ENCODE measurements at regions not wholly inside any gene's neighbourhood (a gene's known extent, or its start where the extent isn't known, plus 50 kb on each side); places are given as distances from the start of the nearest gene placed in this dataset.
"Not testable (repeated sequence)": the region's sequence is repeated elsewhere in the genome, so short reads cannot be mapped to it uniquely, and the experiment has no call there.

DNA sequence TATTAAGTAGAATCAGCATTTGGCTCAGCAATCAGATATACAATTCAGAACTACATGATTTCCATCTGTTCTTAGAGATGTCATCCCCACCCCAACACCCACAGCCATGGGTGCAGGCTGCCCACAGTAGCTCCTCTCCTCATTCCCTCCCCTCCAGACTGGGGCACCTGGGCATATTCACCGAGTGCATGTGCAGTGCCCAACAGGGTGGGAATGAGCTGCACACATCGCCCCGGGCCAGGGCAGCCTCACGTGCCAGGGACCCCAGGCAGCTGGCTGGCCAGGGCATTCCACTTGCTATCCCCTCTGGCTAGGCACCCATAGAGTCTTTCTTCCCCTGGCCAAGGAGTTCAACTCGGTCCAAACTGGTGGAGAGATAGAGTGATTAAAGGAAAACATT, 461.9 kb upstream of the NUDT12 start:
- H3K4me1 ChIP-seq (ENCODE audit: control insufficient read depth in 3 of 3, insufficient read depth in 3 of 3, low read length in 3 of 3): no peaks in the 10 kb centered on the region
- no peaks in the 10 kb centered on the region for H3K36me3 ChIP-seq (ENCODE audit: control insufficient read depth in 3 of 3, insufficient read depth in 3 of 3, low read length in 3 of 3)
- no peak overlapping the region for H3K9ac ChIP-seq (ENCODE audit: low read depth in 1 of 3, low read length in 3 of 3)
- no peak overlapping the region for H3K27ac ChIP-seq (ENCODE audit: low read depth, low read length)
- no peaks in the 10 kb centered on the region for H3K9me3 ChIP-seq (ENCODE audit: control insufficient read depth in 3 of 3, low read length in 3 of 3)
- no peaks in the 10 kb centered on the region for H3K27me3 ChIP-seq (ENCODE audit: control insufficient read depth in 3 of 3, insufficient read depth in 3 of 3, low read length in 3 of 3)
- H3K4me3 ChIP-seq (ENCODE audit: low read length in 3 of 3): no peak overlapping the region

DNA sequence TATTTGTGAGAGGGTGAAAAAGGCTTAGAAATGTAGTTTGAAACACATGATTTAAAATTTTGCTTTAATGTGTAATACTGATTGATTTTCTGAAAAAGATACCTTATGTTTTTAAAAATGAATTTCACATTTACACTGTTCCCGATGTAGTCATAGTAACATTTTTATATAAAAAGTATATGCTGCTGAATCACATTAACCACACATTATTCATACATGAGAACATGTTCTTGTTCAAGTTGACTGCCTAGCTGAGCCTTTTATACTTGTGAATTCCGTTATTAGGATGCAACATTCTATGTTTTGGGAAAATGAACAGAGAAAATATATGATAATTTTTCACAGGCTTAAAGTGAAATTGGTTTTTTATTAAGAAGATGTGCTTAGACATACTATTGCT, 461.1 kb upstream of the NUDT12 start:
- Histone ChIP-seq H3K9ac (ENCODE audit: low read depth in 1 of 3, low read length in 3 of 3) (no peak overlapping the region), H3K4me3 (ENCODE audit: low read length in 3 of 3) (no peak overlapping the region), H3K27ac (ENCODE audit: low read depth, low read length) (no peak overlapping the region), H3K36me3 (ENCODE audit: control insufficient read depth in 3 of 3, insufficient read depth in 3 of 3, low read length in 3 of 3) (no peaks in the 10 kb centered on the region), H3K27me3 (ENCODE audit: control insufficient read depth in 3 of 3, insufficient read depth in 3 of 3, low read length in 3 of 3) (no peaks in the 10 kb centered on the region), H3K9me3 (ENCODE audit: control insufficient read depth in 3 of 3, low read length in 3 of 3) (peaks cover 0 to 1% (median 0%) of the 10 kb centered on the region in 3 donors), H3K4me1 (ENCODE audit: control insufficient read depth in 3 of 3, insufficient read depth in 3 of 3, low read length in 3 of 3) (no peaks in the 10 kb centered on the region)

DNA sequence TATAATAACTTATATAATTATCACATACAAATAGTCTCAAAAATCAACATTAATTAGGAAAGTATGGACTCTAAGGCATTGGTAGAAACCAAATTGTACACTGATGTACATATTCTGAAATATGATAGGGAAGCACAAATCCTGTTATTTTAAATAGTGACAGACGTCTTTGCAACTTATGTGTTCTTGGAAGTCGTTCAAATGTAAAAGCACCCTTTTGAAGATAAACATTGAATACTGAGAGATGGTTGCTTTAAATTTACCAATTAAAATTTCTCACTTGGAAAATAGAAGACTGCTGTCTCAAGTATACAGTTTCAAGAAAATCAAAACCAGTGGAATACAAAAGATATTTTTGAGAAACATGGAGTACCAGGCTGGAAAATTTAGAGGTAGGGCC, 457.4 kb upstream of the NUDT12 start:
- Histone ChIP-seq H3K27me3 (ENCODE audit: control insufficient read depth in 3 of 3, insufficient read depth in 3 of 3, low read length in 3 of 3) (no peaks in the 10 kb centered on the region), H3K9me3 (ENCODE audit: control insufficient read depth in 3 of 3, low read length in 3 of 3) (peaks cover 0 to 1% (median 0%) of the 10 kb centered on the region in 3 donors), H3K4me3 (ENCODE audit: low read length in 3 of 3) (no peak overlapping the region), H3K27ac (ENCODE audit: low read depth, low read length) (no peak overlapping the region), H3K4me1 (ENCODE audit: control insufficient read depth in 3 of 3, insufficient read depth in 3 of 3, low read length in 3 of 3) (no peaks in the 10 kb centered on the region), H3K9ac (ENCODE audit: low read depth in 1 of 3, low read length in 3 of 3) (no peak overlapping the region), H3K36me3 (ENCODE audit: control insufficient read depth in 3 of 3, insufficient read depth in 3 of 3, low read length in 3 of 3) (no peaks in the 10 kb centered on the region)

DNA sequence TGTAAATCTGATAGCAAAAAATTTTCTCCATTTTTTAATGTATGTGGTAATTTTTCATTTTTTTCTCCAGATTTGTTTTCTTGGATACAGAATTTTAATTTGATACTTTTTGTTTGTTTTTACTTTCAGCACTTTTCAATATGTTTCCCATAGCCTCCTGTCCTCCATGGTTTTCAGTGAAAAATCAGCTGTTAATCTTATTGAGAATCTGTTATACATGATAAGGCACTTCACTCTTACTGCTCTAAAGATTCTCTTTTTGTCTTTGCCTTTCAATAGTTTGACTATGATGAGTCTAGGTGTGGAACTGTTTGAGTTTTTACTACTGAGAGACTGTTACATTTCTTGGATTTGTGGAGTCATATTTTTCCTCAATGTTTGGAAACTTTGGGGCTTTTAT, 455.7 kb upstream of the NUDT12 start:
- Histone ChIP-seq H3K9me3 (ENCODE audit: control insufficient read depth in 3 of 3, low read length in 3 of 3) (peaks cover 0 to 1% (median 0%) of the 10 kb centered on the region in 3 donors), H3K36me3 (ENCODE audit: control insufficient read depth in 3 of 3, insufficient read depth in 3 of 3, low read length in 3 of 3) (no peaks in the 10 kb centered on the region), H3K4me1 (ENCODE audit: control insufficient read depth in 3 of 3, insufficient read depth in 3 of 3, low read length in 3 of 3) (no peaks in the 10 kb centered on the region), H3K27me3 (ENCODE audit: control insufficient read depth in 3 of 3, insufficient read depth in 3 of 3, low read length in 3 of 3) (no peaks in the 10 kb centered on the region), H3K4me3 (ENCODE audit: low read length in 3 of 3) (no peak overlapping the region), H3K9ac (ENCODE audit: low read depth in 1 of 3, low read length in 3 of 3) (no peak overlapping the region), H3K27ac (ENCODE audit: low read depth, low read length) (no peak overlapping the region)

DNA sequence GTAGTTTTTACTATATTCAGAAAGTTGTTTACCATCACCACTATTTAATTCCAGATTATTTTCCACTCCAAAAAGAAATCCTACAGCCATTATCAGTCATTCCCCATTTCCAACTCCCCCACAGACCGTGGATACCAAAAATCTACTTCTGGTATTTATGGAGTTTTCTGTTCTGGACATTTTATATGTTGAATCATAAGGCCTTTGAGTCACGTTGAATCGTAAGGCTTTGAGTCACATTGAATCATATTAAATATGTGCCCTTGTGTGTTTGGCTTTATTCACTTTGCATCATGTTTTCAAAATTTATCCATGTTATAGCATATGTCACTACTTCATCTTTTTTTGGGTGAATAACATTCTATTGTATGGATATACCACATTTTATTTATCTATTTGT, 454.1 kb upstream of the NUDT12 start:
- Histone ChIP-seq H3K27me3 (ENCODE audit: control insufficient read depth in 3 of 3, insufficient read depth in 3 of 3, low read length in 3 of 3) (no peaks in the 10 kb centered on the region), H3K4me3 (ENCODE audit: low read length in 3 of 3) (no peak overlapping the region), H3K27ac (ENCODE audit: low read depth, low read length) (no peak overlapping the region)

DNA sequence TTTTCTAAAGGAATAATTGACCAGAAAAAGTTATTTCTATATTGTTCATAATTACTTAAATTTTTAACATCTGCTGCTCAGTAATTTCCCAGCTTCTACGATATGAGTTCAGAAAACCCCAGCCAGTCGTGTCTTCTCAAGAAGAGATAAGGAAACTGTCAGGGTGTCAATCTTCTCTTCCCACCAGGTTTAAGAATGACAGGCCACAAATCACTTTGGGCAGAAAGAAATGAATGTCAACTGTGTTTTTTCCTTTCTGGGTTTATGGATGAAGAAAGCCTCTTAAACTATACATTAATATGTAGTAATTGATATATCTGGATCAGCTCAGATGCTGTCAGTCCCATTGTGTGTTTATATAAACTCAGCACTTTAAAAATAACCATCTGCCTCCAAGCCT, 453.2 kb upstream of the NUDT12 start:
- Histone ChIP-seq H3K36me3 (ENCODE audit: control insufficient read depth in 3 of 3, insufficient read depth in 3 of 3, low read length in 3 of 3) (no peaks in the 10 kb centered on the region), H3K9me3 (ENCODE audit: control insufficient read depth in 3 of 3, low read length in 3 of 3) (peaks cover 0 to 1% (median 0%) of the 10 kb centered on the region in 3 donors), H3K4me1 (ENCODE audit: control insufficient read depth in 3 of 3, insufficient read depth in 3 of 3, low read length in 3 of 3) (no peaks in the 10 kb centered on the region), H3K4me3 (ENCODE audit: low read length in 3 of 3) (no peak overlapping the region), H3K9ac (ENCODE audit: low read depth in 1 of 3, low read length in 3 of 3) (no peak overlapping the region), H3K27ac (ENCODE audit: low read depth, low read length) (no peak overlapping the region), H3K27me3 (ENCODE audit: control insufficient read depth in 3 of 3, insufficient read depth in 3 of 3, low read length in 3 of 3) (no peaks in the 10 kb centered on the region)

More for the DNA sequence above, 454.1 kb upstream of the NUDT12 start:
- no peak overlapping the region for H3K9ac ChIP-seq (ENCODE audit: low read depth in 1 of 3, low read length in 3 of 3)
- peaks cover 0 to 1% (median 0%) of the 10 kb centered on the region in 3 donors for H3K9me3 ChIP-seq (ENCODE audit: control insufficient read depth in 3 of 3, low read length in 3 of 3)
- no peaks in the 10 kb centered on the region for H3K4me1 ChIP-seq (ENCODE audit: control insufficient read depth in 3 of 3, insufficient read depth in 3 of 3, low read length in 3 of 3)
- no peaks in the 10 kb centered on the region for H3K36me3 ChIP-seq (ENCODE audit: control insufficient read depth in 3 of 3, insufficient read depth in 3 of 3, low read length in 3 of 3)

DNA sequence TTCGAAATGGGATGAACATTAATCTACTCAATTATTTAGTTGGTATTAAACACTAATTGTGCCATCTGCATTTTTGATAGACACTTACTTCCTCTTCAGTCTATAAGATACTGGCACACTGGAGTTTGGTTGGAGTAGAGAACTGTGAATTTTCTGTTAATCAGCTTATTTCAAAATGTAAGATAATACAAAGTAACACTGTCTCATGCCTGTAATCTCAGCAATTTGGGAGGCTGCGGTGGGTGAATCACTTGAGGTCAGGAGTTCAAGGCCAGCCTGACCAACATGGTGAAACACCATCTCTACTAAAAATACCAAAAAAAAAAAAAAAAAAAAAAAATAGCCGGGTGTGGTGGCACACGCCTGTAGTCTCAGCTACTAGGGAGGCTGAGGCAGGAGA, 440.2 kb upstream of the NUDT12 start:
- H3K27me3 ChIP-seq (ENCODE audit: control insufficient read depth in 3 of 3, insufficient read depth in 3 of 3, low read length in 3 of 3); H3K4me1 ChIP-seq (ENCODE audit: control insufficient read depth in 3 of 3, insufficient read depth in 3 of 3, low read length in 3 of 3); H3K4me3 ChIP-seq (ENCODE audit: low read length in 3 of 3); H3K9ac ChIP-seq (ENCODE audit: low read depth in 1 of 3, low read length in 3 of 3); H3K36me3 ChIP-seq (ENCODE audit: control insufficient read depth in 3 of 3, insufficient read depth in 3 of 3, low read length in 3 of 3); H3K27ac ChIP-seq (ENCODE audit: low read depth, low read length); H3K9me3 ChIP-seq (ENCODE audit: control insufficient read depth in 3 of 3, low read length in 3 of 3): not testable (repeated sequence)

DNA sequence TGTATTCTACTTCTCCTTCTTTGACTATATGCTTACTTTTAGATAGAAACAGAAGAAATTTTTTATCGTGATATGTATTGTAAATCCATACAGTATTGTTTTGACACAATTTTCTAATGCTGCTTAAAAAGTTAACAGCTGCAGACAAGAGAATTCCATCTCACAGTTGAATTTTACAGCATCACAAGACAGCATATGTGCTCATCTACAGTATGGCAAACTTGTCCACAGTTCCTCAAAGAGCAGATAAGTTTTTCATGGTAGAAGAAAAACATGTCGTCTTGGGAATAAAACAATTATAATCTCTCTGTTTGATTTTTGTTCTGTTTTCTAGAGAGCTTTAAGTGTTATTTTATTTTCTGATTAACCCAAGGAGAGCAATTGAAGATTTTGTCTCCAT, 438.5 kb upstream of the NUDT12 start:
- no peaks in the 10 kb centered on the region for H3K36me3 ChIP-seq (ENCODE audit: control insufficient read depth in 3 of 3, insufficient read depth in 3 of 3, low read length in 3 of 3)
- no peak overlapping the region for H3K4me3 ChIP-seq (ENCODE audit: low read length in 3 of 3)
- no peak overlapping the region for H3K27ac ChIP-seq (ENCODE audit: low read depth, low read length)
- no peaks in the 10 kb centered on the region for H3K9me3 ChIP-seq (ENCODE audit: control insufficient read depth in 3 of 3, low read length in 3 of 3)
- no peaks in the 10 kb centered on the region for H3K4me1 ChIP-seq (ENCODE audit: control insufficient read depth in 3 of 3, insufficient read depth in 3 of 3, low read length in 3 of 3)
- no peak overlapping the region for H3K9ac ChIP-seq (ENCODE audit: low read depth in 1 of 3, low read length in 3 of 3)
- H3K27me3 ChIP-seq (ENCODE audit: control insufficient read depth in 3 of 3, insufficient read depth in 3 of 3, low read length in 3 of 3): no peaks in the 10 kb centered on the region

DNA sequence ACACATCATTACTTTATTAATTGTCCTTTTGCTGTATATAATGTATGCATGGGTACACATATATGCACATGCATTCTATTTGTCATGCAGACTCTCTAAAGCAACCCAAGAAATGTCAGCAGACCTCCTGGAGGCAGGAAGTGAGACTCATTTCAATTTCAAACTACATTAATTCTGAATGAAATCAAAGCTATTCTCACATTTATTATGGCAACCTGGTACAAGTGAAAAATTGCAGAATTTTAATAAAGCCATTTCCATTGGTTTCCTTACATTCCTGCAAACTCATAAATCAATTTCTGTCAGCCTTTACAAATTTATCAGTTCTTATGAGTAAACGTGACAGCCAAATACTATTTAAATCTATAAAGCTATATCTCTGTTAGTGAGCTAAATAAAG, 430.4 kb upstream of the NUDT12 start:
- no peaks in the 10 kb centered on the region for H3K4me1 ChIP-seq (ENCODE audit: control insufficient read depth in 3 of 3, insufficient read depth in 3 of 3, low read length in 3 of 3)
- no peaks in the 10 kb centered on the region for H3K36me3 ChIP-seq (ENCODE audit: control insufficient read depth in 3 of 3, insufficient read depth in 3 of 3, low read length in 3 of 3)
- no peaks in the 10 kb centered on the region for H3K27me3 ChIP-seq (ENCODE audit: control insufficient read depth in 3 of 3, insufficient read depth in 3 of 3, low read length in 3 of 3)
- no peaks in the 10 kb centered on the region for H3K9me3 ChIP-seq (ENCODE audit: control insufficient read depth in 3 of 3, low read length in 3 of 3)
- no peak overlapping the region for H3K27ac ChIP-seq (ENCODE audit: low read depth, low read length)
- no peak overlapping the region for H3K9ac ChIP-seq (ENCODE audit: low read depth in 1 of 3, low read length in 3 of 3)
- no peak overlapping the region for H3K4me3 ChIP-seq (ENCODE audit: low read length in 3 of 3)

DNA sequence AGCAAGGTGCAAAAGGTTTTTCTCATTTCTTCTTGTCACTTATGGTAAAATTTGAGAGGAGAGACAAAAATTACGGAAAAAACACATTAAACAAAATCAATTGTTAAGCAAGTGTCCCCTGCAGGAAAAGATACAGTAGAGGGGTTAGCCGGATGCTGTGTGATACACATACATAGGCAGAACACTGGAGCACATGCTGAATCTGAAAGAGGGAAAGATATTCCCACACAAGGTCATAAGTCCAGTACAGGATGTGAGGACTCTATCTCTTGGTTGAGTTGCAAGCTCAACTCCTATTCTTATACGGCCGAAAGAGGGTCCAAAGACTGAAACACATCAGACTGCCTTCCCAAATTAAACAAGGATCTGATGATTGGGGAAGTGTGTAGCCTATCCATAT, 427.5 kb upstream of the NUDT12 start:
- Histone ChIP-seq H3K4me3 (ENCODE audit: low read length in 3 of 3) (no peak overlapping the region), H3K27me3 (ENCODE audit: control insufficient read depth in 3 of 3, insufficient read depth in 3 of 3, low read length in 3 of 3) (no peaks in the 10 kb centered on the region)

DNA sequence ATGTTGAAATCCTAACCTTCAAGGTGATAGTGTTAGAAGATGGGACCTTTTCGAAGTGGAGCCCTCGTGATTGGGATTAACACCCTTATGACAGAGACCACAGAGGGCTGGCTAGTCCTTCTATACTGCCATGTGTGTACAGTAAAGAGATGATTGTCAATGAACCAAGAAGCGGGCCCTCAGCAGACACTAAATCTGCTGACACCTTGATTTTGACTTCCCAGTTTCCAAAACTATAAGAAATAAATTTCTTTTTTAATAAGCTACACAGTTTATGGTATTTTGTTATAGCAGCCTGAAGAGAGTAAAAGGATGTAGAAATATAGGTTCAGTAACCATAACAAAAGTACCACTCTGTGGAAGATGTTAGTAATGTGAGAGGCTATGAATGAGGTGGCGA, 419.0 kb upstream of the NUDT12 start:
- no peak overlapping the region for H3K4me3 ChIP-seq (ENCODE audit: low read length in 3 of 3)
- H3K9me3 ChIP-seq (ENCODE audit: control insufficient read depth in 3 of 3, low read length in 3 of 3): no peaks in the 10 kb centered on the region
- no peak overlapping the region for H3K27ac ChIP-seq (ENCODE audit: low read depth, low read length)
- no peaks in the 10 kb centered on the region for H3K4me1 ChIP-seq (ENCODE audit: control insufficient read depth in 3 of 3, insufficient read depth in 3 of 3, low read length in 3 of 3)
- no peaks in the 10 kb centered on the region for H3K36me3 ChIP-seq (ENCODE audit: control insufficient read depth in 3 of 3, insufficient read depth in 3 of 3, low read length in 3 of 3)
- no peak overlapping the region for H3K9ac ChIP-seq (ENCODE audit: low read depth in 1 of 3, low read length in 3 of 3)
- H3K27me3 ChIP-seq (ENCODE audit: control insufficient read depth in 3 of 3, insufficient read depth in 3 of 3, low read length in 3 of 3): no peaks in the 10 kb centered on the region

More for the DNA sequence above, 427.5 kb upstream of the NUDT12 start:
- no peaks in the 10 kb centered on the region for H3K36me3 ChIP-seq (ENCODE audit: control insufficient read depth in 3 of 3, insufficient read depth in 3 of 3, low read length in 3 of 3)
- no peak overlapping the region for H3K9ac ChIP-seq (ENCODE audit: low read depth in 1 of 3, low read length in 3 of 3)
- H3K4me1 ChIP-seq (ENCODE audit: control insufficient read depth in 3 of 3, insufficient read depth in 3 of 3, low read length in 3 of 3): no peaks in the 10 kb centered on the region
- H3K27ac ChIP-seq (ENCODE audit: low read depth, low read length): no peak overlapping the region
- no peaks in the 10 kb centered on the region for H3K9me3 ChIP-seq (ENCODE audit: control insufficient read depth in 3 of 3, low read length in 3 of 3)
